GM12892 (cell line): ENCODE measurements at regions not wholly inside any gene's neighbourhood (a gene's known extent, or its start where the extent isn't known, plus 50 kb on each side); places are given as distances from the start of the nearest gene placed in this dataset.

ENCODE experiments used
- POLR2A ChIP-seq: IDR thresholded peaks from 2 replicates; pipeline ENCODE4 v1.6.1; 2011; ENCODE audit warnings: low read depth, low read length, control low read depth
- POLR2AphosphoS5 ChIP-seq: IDR thresholded peaks from 2 replicates; pipeline ENCODE4 v1.6.1; 2011; ENCODE audit warnings: low read depth, low read length, control low read depth

- TF ChIP-seq POLR2A: no peak
- no peak for TF ChIP-seq POLR2AphosphoS5
Observed at GRCh38 chr20:19081937-19082336, 130.5 kb upstream of the SLC24A3 start.
